Neural progenitor cell (in vitro differentiated cells): ENCODE measurements at regions not wholly inside any gene's neighbourhood (a gene's known extent, or its start where the extent isn't known, plus 50 kb on each side); places are given as distances from the start of the nearest gene placed in this dataset.

Experiments
- DNase-seq: peaks from one replicate; pipeline ENCODE4 v3.0.0-alpha.2; 2016; ENCODE audit warnings: low spot score
- H2AFZ ChIP-seq: fragments of 200-600 bp; sonication (generic); replicated peaks from 2 replicates; pipeline ENCODE4 v1.6.1; 2016; ENCODE audit warnings: antibody characterized with exemption
- H3F3A ChIP-seq: fragments of 200-600 bp; sonication (generic); 2 replicates; pipeline ENCODE4 v1.6.1; 2016; ENCODE audit warnings: antibody characterized with exemption, low read depth
- H3K27ac ChIP-seq: fragments of 200-600 bp; sonication (generic); 2 replicates; pipeline ENCODE4 v1.5.1; 2016; ENCODE audit warnings: mild to moderate bottlenecking
- H3K27me3 ChIP-seq: fragments of 200-600 bp; sonication (generic); 2 replicates; pipeline ENCODE4 v1.6.1; 2016; ENCODE audit warnings: mild to moderate bottlenecking, moderate library complexity
- H3K36me3 ChIP-seq: fragments of 200-600 bp; sonication (generic); 2 replicates; pipeline ENCODE4 v1.5.1; 2016
- H3K4me1 ChIP-seq: fragments of 200-600 bp; sonication (generic); 2 replicates; pipeline ENCODE4 v1.6.1; 2016; ENCODE audit warnings: mixed run types
- H3K4me2 ChIP-seq: fragments of 200-600 bp; sonication (generic); 2 replicates; pipeline ENCODE4 v1.6.1; 2016
- H3K4me3 ChIP-seq: fragments of 200-600 bp; sonication (generic); 2 replicates; pipeline ENCODE4 v1.5.1; 2016
- H3K79me2 ChIP-seq: fragments of 200-600 bp; sonication (generic); 2 replicates; pipeline ENCODE4 v1.6.1; 2016; ENCODE audit warnings: low read depth
- H3K9ac ChIP-seq: fragments of 200-600 bp; sonication (generic); 2 replicates; pipeline ENCODE4 v1.6.1; 2016
- H3K9me3 ChIP-seq: fragments of 200-600 bp; sonication (generic); 2 replicates; pipeline ENCODE4 v1.5.1; 2016; ENCODE audit warnings: low read depth
- H4K20me1 ChIP-seq: fragments of 200-600 bp; sonication (generic); 2 replicates; pipeline ENCODE4 v1.6.1; 2016; ENCODE audit warnings: low read depth
- H3K27ac Mint-ChIP-seq: 3 replicates; pipeline ENCODE4 v1.8.0; 2021; ENCODE audit warnings: mixed read lengths
- H3K27me3 Mint-ChIP-seq: 2 replicates; pipeline ENCODE4 v1.8.0; 2022; ENCODE audit warnings: low read depth, mild to moderate bottlenecking, inconsistent platforms, moderate library complexity, mixed read lengths; ENCODE audit not compliant: insufficient read depth
- H3K36me3 Mint-ChIP-seq: 3 replicates; pipeline ENCODE4 v1.8.0; 2021; ENCODE audit warnings: mixed read lengths
- H3K4me1 Mint-ChIP-seq: 3 replicates; pipeline ENCODE4 v1.8.0; 2021; ENCODE audit warnings: mixed read lengths
- H3K4me3 Mint-ChIP-seq: 3 replicates; pipeline ENCODE4 v1.8.0; 2021; ENCODE audit warnings: mild to moderate bottlenecking, moderate library complexity, mixed read lengths
- H3K9me3 Mint-ChIP-seq: 3 replicates; pipeline ENCODE4 v1.8.0; 2020; ENCODE audit warnings: mixed read lengths
- EZH2 ChIP-seq: fragments of 200-600 bp; sonication (generic); IDR thresholded peaks from 2 replicates; pipeline ENCODE4 v1.6.1; 2017; ENCODE audit warnings: antibody characterized with exemption, mild to moderate bottlenecking, moderate library complexity
- EZH2phosphoT487 ChIP-seq: fragments of 200-600 bp; sonication (generic); IDR thresholded peaks from 2 replicates; pipeline ENCODE4 v1.6.1; 2017; ENCODE audit warnings: antibody characterized with exemption
- TF ChIP-seq, protein P1 (sequence below): fragments of 200-600 bp; sonication (generic); IDR thresholded peaks from 2 replicates; pipeline ENCODE4 v1.5.1; 2017; ENCODE audit warnings: antibody characterized with exemption, mild to moderate bottlenecking

GRCh38 chr12:89884952-89885351, 176.3 kb upstream of the ATP2B1 start:
- no peaks in the 10 kb centered on the region for H3K27me3 Mint-ChIP-seq
- H3K4me1 Mint-ChIP-seq: peaks cover 73% of the 10 kb centered on the region
- H3K27ac Mint-ChIP-seq: peak overlapping the region; percentile 96
- H3K9ac ChIP-seq: no peak overlapping the region
- peaks cover 59% of the 10 kb centered on the region for H3K4me1 ChIP-seq
- TF ChIP-seq, protein P1, sequence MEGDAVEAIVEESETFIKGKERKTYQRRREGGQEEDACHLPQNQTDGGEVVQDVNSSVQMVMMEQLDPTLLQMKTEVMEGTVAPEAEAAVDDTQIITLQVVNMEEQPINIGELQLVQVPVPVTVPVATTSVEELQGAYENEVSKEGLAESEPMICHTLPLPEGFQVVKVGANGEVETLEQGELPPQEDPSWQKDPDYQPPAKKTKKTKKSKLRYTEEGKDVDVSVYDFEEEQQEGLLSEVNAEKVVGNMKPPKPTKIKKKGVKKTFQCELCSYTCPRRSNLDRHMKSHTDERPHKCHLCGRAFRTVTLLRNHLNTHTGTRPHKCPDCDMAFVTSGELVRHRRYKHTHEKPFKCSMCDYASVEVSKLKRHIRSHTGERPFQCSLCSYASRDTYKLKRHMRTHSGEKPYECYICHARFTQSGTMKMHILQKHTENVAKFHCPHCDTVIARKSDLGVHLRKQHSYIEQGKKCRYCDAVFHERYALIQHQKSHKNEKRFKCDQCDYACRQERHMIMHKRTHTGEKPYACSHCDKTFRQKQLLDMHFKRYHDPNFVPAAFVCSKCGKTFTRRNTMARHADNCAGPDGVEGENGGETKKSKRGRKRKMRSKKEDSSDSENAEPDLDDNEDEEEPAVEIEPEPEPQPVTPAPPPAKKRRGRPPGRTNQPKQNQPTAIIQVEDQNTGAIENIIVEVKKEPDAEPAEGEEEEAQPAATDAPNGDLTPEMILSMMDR: no peak
- TF ChIP-seq EZH2 (no peak), EZH2phosphoT487 (no peak)
- H3K36me3 Mint-ChIP-seq: peaks cover 4% of the 10 kb centered on the region
- no peaks in the 10 kb centered on the region for H3K79me2 ChIP-seq
- H4K20me1 ChIP-seq: no peaks in the 10 kb centered on the region
- peak overlapping the region; percentile 96 for H3K27ac ChIP-seq
- peaks cover 44% of the 10 kb centered on the region for H3F3A ChIP-seq
- no peaks in the 10 kb centered on the region for H3K27me3 ChIP-seq
- H3K4me3 Mint-ChIP-seq: peak overlapping the region; percentile 52
- H3K36me3 ChIP-seq: no peaks in the 10 kb centered on the region
- peak overlapping the region; percentile 75 for H3K4me2 ChIP-seq
- peaks cover 9% of the 10 kb centered on the region for H3K9me3 Mint-ChIP-seq
- DNase-seq: peak; percentile 64
- H3K4me3 ChIP-seq: peak overlapping the region; percentile 35
- no peak overlapping the region for H2AFZ ChIP-seq
- no peaks in the 10 kb centered on the region for H3K9me3 ChIP-seq

DNA sequence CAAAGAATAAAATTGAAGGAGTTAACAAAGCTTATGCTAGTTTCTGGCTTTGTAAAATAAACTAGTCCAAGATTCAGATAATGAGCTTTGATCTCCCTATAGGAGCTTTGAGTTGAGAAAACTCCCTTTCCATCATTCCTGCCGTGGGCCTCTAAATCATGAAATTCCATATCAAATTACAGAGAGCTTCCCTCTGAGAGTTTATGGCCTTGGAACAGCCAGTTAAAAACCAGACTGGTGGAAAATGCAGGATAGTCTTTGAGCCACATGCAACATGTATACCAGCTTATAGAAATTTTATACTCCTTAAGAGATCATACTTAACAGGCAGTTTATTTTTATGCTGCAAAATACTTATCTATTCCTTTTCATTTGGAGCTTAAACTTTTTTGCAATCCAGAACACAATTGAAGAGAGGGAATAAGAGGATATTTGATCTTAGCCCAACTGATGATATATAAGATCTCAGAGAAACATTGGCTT, 175.8 kb upstream of the ATP2B1 start:
- Histone ChIP-seq H3K4me1 (peaks cover 64% of the 10 kb centered on the region), H3K4me3 (peak overlapping the region; percentile 35), H3K27me3 (no peaks in the 10 kb centered on the region), H3K9ac (peak overlapping the region; percentile 0), H3K79me2 (no peaks in the 10 kb centered on the region), H3K27ac (peak overlapping the region; percentile 96), H3K4me2 (peak overlapping the region; percentile 75), H2AFZ (no peak overlapping the region), H3F3A (peaks cover 44% of the 10 kb centered on the region), H3K9me3 (no peaks in the 10 kb centered on the region), H3K36me3 (no peaks in the 10 kb centered on the region), H4K20me1 (no peaks in the 10 kb centered on the region)
- peak; percentile 55 for DNase-seq
- Mint-ChIP-seq H3K36me3 (peaks cover 4% of the 10 kb centered on the region), H3K27ac (peak overlapping the region; percentile 96), H3K27me3 (no peaks in the 10 kb centered on the region), H3K9me3 (peaks cover 5% of the 10 kb centered on the region), H3K4me1 (peaks cover 76% of the 10 kb centered on the region), H3K4me3 (peak overlapping the region; percentile 52)
- TF ChIP-seq EZH2 (no peak), EZH2phosphoT487 (no peak)
- TF ChIP-seq, protein P1: no peak

- no peaks in the 10 kb centered on the region for H3K27me3 Mint-ChIP-seq
- no peak for TF ChIP-seq EZH2
- TF ChIP-seq, protein P1: no peak
- no peak for TF ChIP-seq EZH2phosphoT487
- peaks cover 81% of the 10 kb centered on the region for H3K4me1 Mint-ChIP-seq
- Histone ChIP-seq H3K9me3 (no peaks in the 10 kb centered on the region), H3K27me3 (no peaks in the 10 kb centered on the region), H3K4me3 (peak overlapping the region; percentile 35), H3K36me3 (no peaks in the 10 kb centered on the region), H3K9ac (peak overlapping the region; percentile 0), H2AFZ (no peak overlapping the region), H3K79me2 (no peaks in the 10 kb centered on the region), H3F3A (peaks cover 44% of the 10 kb centered on the region), H3K27ac (peak overlapping the region; percentile 96), H3K4me2 (peak overlapping the region; percentile 75), H3K4me1 (peaks cover 71% of the 10 kb centered on the region), H4K20me1 (no peaks in the 10 kb centered on the region)
- no peaks in the 10 kb centered on the region for H3K36me3 Mint-ChIP-seq
- H3K27ac Mint-ChIP-seq: peak overlapping the region; percentile 96
- H3K4me3 Mint-ChIP-seq: peak overlapping the region; percentile 14
- peak; percentile 89 for DNase-seq
- no peaks in the 10 kb centered on the region for H3K9me3 Mint-ChIP-seq
Measured at GRCh38 chr12:89883630-89884389, 175.2 kb upstream of the ATP2B1 start.
